ENCODE measurements at regions not wholly inside any gene's neighbourhood (a gene's known extent, or its start where the extent isn't known, plus 50 kb on each side); places are given as distances from the start of the nearest gene placed in this dataset.
A peak's percentile ranks its signal among the peaks of the same experiment; 100 is the strongest.
"Not testable (repeated sequence)": the region's sequence is repeated elsewhere in the genome, so short reads cannot be mapped to it uniquely, and the experiment has no call there.

DNA sequence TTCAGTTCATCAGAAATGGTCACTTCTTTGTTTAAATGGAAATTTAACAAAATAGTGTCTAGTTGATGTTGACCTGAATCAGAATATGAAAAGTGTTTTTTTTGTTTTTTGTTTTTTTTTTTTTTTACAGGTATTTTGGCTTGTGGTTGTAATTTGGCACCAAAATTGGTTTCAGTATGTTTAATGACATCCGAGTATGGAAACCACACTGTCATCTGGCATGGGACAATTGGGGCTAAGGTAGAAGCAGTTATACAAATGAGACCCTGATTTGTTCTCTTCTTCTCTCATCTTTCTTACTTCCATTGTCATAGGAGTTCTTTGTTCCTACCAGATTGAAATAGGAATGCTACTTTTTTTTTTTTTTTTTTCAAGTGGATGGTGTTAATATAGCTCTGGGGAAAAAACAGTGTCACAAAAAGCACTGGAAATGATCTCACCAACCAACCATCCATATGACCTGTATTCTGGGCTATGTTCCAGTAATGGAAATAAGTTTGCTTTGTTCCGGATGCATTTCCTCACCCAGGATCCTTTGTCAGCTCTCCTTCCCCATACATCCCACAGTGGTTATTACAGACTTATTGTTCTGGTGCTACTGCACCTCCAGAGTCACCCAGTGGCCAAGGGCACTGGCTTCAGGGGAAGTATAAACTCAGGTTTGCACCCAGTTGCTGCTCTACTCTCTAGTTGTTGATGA lies 95.8 kb downstream of the ATXN3L start:
- peak; percentile 82 for DNase-seq (ENCODE audit: low spot score)

DNA sequence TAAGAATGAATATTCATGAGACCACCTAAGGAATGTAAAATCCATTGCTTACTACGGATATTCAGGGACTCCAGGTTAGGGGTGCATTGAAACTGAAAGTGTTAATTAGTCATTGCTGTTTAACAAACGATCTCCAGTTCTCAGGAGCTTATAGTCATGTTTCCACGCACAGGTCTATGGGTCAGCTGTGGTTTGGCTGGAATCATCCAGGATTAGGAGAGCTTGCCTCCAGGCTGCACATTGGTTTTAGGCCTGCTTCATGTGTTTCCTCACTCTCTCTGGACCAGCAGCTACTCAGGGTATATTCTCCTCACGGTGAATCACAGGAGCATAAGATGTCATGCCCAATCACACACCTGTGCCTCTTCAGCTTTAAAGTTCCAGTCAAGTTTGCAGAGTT lies 98.9 kb downstream of the ATXN3L start:
- DNase-seq (ENCODE audit: low spot score): no peak

DNA sequence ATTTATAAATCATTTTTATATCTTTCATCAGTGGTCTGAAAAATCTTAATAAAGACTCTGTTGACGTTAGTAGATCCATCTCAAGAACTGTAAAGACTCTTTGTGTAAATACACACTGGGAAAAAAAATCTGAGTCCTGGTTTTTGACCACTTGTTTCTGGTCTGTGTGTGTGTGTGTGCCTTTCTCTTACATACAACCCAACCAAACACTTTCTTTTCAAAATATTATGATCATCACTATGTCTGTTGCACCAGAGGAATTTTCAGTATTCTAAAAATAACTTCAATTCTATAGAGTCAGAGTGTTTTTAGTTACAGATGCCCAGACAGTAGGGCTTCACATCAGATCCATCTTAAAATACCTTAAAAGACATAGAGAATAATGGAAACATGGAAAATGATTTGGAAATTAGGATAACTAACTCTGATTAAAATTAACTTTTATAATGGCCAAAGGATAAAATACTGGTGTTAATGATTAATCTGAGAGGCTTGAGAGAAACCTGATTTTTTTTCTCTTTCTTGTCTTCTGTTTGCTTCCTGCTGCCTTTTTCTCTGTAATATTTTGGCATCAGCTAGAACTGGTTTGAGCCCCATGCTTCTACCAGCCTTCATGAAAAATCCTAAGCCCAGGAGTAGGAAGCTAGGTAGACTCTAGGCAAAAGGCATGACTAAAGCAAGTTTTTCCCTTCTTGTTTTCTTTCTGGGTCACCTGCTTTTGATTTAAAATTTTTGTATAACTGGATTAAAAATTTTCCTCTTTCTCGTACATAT lies 99.7 kb downstream of the ATXN3L start:
- no peak for DNase-seq (ENCODE audit: low spot score)

DNA sequence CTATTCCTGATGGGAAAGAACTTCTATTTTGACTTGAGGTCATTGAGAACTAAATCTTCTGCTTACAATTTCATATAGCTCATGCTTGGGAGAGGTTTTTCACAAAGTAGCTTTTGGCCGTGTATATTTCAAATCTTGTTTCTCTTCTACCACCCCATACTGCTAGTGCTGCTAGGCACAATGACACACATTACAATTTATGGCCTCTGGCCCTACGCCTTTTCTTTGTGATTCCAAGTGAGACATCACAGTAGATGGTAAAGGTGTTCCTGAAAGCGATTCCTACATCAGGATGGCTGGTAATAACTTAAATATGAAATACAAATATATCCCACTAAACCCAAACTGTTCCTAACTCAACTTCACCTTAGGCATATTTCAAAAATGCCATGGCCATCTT lies 101.1 kb downstream of the ATXN3L start:
- no peak for DNase-seq (ENCODE audit: low spot score)

DNA sequence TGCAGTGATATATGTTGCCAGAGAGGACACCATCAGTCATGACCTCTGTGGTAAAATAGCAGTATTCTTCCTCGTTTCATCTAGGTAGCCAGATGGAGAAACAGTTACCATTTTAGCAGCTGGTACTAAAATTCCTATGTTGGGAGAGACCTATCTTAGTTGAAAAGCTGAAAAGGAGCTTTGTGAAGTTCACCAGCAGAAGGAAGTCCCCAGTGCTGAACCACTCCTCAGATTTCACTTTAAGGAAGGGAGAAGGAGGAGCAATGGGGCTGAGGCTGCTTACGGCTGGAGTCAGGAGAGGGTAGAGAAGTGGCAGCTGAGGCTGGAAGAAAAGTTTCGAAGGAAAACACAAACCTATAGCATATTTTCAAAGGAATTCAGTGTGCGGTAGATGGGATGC lies 103.7 kb downstream of the ATXN3L start:
- DNase-seq (ENCODE audit: low spot score): no peak

DNA sequence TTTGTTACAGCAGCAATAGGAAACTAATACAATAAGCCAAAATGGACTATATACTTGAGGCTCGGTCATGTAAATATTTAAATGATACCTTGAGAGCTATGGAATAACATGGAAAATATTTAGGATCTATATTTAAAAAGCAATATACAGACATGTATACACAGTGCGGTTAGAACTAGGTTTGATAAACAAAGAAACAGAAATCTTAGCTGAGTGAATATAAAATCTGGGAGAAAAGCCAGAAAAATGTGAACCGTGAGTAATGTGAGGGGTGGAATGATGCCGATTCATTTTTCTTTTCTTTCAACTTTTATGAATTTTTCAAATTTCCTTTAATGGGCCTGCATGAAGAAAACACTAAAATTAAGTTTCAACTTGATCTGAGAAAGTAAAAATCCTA lies 104.1 kb downstream of the ATXN3L start:
- DNase-seq (ENCODE audit: low spot score): no peak

DNA sequence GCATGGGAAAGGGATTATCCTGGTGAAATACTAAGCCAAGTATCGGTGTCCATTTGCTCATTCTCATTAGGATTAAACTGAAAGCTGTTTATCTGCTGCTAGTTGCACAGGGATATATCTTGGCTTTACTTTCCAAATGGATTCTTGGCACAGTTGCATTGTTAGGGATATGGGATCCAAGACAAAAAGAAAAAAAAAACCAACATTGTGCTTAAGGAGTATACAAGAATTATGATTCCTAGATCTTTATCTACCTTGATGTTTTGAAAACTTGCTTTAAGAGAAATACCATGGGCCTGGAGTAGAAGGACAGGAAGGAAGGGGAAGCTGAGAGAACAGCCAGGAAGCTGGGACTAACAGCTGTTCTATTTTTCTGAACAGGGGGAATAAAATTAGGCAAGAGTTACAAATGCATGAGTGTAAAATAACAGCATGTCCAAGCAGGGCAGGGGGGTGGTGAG lies 107.6 kb downstream of the ATXN3L start:
- DNase-seq (ENCODE audit: low spot score): no peak

DNA sequence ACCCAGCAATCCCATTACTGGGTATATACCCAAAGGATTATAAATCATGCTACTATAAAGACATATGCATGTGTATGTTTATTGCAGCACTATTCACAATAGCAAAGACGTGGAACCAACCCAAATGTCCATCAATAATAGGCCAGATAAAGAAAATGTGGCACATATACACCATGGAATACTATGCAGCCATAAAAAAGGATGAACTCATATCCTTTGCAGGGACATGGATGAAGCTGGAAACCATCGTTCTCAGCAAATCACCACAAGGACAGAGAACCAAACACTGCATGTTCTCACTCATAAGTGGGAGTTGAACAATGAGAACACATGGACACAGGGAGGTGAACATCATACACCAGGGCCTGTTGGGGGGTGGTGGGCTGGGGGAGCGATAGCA lies 109.7 kb downstream of the ATXN3L start:
- DNase-seq (ENCODE audit: low spot score): not testable (repeated sequence)

DNA sequence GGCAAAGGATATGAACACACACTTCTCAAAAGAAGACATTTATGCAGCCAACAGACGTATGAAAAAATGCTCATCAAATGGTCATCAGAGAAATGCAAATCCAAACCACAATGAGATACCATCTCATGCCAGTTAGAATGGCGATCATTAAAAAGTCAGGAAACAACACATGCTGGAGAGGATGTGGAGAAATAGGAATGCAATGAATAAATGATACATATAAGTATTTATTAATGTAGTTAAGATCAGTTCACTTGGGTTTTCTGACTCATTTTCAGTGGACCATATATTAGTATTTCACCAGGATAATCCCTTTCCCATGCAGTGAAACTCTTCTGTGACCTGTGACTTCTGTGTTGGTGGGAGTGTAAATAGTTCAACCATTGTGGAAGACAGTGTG lies 110.1 kb downstream of the ATXN3L start:
- not testable (repeated sequence) for DNase-seq (ENCODE audit: low spot score)

DNA sequence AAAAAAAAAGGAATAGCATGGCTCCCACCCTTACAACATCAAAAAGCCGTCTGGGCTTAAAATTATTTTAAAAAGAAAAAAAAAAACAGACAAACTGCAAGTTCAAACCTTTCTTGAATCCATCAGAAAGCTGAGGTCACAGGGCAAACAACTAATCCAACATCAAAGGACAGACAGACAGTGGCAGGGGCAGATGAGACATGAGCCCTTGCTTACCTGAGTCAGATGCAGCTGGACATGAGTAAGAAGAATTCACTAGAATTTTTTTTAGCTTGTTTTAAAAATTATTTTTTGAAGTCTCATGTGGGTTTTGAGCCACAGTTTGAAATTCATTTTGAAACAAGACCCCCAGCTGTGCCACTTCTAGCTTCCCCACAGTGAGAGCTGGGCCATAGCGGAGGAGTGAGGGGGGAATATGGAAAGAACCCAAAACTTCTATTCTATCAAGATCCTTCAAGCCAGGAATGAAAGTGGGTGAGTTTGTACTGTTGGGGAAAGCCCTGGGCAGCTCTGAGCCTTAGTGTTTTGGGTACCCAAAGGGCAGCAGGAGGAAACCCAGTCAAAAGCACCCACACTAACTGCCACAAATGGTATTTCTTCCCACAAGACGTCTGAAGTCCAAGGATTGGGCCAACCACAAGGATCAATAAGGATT lies 111.4 kb downstream of the ATXN3L start:
- no peak for DNase-seq (ENCODE audit: low spot score)

DNA sequence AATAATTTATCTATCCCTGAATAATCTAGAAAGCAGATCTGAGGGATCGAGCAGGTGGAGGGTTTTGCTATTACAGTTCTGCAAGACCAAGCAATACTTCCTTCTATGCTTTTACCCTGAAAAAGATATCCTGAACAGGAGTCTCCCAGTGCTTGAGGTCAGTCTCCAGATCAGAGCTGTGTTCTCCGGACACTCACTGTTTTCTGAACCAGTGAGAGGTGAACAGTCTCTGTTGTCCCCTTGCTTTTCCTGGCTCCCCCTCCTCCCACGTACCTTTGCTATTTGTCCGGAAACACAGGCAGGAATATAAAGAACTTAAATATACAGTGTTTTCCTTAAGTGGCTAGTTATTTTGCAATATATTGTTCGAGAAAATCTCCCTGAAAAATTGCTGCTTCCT lies 116.6 kb downstream of the ATXN3L start:
- no peak for DNase-seq (ENCODE audit: low spot score)

DNA sequence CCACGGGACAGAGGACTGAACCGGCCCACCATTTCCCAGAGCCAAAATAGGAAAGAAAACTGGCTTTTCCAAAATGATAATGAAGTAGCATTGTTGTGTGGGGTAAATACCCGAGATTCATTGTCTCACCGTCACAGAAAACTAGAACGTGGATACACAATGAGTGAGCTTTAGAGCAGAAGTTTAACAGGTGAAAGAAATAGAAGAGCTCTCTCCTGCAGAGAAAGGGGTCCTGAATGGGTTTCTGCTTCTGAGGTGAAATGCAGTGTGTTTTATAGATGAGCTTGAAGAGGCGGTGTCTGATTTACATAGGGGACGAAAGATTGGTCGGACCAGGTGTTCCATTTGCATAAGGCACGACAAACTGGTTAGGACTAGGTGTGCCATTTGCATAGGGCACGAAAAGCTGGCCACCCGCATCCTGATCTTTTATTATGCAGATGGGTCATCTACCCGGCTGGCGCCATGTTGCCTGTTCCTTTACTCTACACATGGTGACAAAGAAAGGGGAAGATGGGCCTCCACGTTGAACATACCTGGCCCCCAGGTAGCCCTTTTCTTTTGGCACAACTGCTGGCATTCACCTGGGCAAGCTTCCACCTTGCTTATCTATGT lies 118.1 kb downstream of the ATXN3L start:
- DNase-seq (ENCODE audit: low spot score): no peak

DNA sequence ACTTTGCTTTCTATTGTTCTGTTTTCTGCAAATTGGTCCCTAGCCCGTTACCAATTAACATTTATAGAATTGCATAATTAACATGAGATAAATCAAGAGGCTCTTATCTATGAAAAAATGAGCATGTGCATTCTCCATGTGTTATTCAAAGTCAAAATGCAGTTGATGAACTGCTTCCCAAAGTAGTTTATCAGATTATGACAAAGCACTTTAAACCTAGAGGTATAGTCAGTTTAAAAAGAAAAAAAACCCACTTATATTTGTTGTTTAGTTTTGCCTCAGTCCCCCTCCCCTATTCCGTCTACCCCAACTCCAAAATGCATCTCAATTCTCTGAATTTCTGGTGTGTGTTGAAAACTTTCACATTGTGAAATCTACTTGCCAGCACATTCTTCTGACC lies 119.5 kb downstream of the ATXN3L start:
- DNase-seq (ENCODE audit: low spot score): no peak

DNA sequence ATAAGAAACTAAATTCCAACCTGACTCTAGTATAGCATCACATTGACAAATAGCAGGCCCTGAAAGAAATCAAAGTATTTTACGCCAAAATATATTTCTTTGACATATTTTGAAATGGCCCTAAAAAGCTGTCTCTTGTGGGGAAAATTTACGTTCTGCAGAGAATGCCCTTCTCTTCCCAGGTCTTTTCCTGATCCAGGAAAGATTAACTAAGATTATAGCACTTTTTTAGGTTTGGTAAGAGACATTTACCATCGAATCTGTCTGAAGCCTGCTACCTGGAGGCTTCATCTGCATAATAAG lies 121.1 kb downstream of the ATXN3L start:
- DNase-seq (ENCODE audit: low spot score): no peak

DNA sequence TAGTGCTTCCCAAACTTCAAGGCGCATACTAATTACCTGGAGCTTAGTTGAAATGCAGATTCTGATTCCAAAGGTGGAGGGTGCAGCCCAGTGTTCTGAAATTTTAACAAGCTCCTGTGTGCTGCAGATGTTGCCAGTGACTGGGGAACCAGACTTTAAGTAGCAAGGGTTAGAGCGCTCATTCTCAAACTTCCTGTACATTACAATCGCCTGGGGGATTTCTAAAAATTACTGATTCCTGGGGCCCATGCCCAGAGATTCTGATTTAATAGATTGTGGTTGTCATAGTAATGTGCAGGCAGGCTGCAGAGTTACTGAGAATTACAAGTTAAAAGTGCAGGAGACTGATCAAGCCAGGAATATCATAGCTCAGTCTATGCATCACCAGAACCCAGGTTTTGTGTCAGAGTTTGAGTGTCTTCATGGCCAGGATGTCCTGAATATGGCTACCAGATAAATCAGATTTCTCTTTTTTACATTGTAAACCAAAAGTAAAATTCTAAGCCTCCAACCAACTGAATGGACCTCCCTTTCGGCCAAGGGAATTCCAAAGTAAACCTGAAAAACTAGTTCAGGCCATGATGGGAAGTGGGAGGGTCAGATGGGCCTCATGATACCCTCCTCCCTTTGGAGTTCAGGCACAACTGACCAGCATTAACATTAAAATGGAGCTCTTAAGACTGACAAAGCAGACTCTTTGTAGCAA lies 121.6 kb downstream of the ATXN3L start:
- no peak for DNase-seq (ENCODE audit: low spot score)

DNA sequence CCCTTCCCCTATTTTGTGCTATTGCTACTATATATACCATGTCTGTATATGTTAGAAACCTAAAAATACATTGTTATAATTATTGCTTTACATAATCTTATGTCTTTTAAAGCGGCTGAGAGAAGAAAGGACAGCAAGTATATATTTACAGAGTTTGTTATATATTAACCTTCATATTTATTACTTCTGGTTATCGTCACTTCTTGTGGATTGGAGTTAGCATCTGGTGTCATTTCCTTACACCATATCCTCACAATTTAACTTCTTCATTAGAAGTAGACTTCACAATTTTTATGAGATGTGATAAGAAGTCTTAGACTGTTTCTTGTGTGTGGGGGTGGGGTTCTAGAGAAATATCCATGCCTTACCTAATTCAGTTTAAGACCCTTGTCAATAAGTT lies 123.1 kb downstream of the ATXN3L start:
- DNase-seq (ENCODE audit: low spot score): no peak

DNA sequence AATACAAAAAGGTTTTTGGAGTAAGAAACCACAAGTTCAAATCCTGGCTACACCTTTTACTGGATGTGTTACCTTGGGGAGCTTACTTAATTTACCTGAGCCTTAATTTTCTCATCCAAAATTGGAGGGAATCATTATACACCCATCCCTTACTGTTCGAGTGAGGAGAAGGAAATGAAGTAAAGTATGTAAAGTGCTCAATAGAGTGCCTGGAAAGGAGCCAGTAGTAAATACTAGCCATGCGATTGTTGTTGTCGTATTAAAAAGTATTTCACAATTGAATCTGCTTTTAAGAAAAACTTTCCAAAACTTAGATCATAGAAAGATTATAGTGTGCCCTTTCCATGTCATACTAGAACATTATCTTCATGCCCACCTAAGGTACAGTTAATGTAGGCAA lies 124.5 kb downstream of the ATXN3L start:
- no peak for DNase-seq (ENCODE audit: low spot score)

DNA sequence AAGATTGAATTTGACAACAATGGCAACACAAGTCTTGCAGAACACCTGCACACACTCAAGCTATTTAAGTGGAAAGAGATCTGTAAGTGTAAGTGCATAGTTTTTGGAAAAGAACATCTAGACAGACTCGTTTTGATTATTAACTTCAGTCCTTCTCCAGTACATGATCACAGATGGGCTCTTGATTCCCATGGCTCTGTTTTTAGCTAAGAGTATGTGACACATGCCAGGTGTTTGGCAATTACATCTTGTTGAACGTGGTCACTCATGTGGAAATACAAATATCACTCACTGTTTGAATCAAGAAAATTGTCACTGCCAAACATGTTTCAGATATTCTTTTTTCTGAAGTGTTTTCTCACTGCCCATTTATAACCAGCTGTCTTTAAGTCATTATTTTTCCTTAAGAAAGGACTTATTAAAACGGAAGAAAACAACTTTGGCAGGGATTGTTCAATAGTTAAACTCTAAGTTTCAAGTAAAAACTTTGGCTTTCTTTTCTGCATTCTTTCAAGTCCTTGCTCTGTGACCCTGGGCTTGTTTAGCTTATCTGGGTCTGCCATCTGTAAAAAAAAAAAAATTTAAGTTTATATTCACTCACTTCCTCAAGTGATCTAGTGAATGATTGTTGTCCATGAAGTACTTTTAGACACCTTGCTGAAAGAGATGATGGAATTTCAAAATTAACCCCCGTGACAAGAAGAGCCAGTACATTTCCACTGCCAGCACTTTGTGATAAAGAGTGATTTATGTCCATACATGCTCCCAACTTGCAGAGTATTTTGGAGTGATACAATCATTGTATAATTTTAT lies 125.4 kb downstream of the ATXN3L start:
- DNase-seq (ENCODE audit: low spot score): no peak

DNA sequence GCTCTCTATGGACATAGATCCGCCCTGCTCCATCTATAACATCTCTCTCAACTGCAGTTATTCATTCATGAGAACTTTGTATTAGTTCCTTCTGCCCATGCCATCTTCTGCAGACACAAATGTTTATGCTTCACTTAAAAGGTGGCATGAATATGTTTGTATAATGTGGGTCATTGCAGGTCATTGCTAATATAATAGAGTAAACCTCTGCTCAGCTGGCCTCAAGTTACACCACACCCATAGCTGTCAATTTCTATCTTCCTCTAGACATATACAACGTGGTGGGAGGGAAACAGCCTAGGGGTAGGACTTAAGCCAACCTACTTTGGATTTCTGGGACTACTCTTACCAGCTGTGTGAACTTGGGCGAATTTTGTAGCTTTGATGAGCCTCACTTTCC lies 129.8 kb downstream of the ATXN3L start:
- DNase-seq (ENCODE audit: low spot score): no peak

DNA sequence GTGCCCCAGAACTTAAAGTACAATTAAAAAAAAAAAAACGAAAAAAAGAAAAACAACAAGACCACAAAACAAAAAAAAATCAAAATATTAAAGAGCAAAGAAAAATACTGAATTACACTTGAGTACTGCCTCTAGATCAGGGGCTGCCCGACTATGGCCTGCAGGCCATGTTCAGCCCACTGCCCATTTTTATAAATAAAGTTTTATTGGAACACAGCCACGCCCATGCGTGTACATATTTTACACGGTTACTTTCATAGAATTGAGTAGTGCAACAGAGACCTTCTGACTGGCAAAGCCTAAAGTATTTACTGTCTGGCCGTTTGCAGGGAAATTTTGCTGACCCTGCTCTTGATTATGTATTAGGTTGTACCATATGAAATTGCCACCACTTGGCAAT lies 130.5 kb downstream of the ATXN3L start:
- DNase-seq (ENCODE audit: low spot score): no peak

DNA sequence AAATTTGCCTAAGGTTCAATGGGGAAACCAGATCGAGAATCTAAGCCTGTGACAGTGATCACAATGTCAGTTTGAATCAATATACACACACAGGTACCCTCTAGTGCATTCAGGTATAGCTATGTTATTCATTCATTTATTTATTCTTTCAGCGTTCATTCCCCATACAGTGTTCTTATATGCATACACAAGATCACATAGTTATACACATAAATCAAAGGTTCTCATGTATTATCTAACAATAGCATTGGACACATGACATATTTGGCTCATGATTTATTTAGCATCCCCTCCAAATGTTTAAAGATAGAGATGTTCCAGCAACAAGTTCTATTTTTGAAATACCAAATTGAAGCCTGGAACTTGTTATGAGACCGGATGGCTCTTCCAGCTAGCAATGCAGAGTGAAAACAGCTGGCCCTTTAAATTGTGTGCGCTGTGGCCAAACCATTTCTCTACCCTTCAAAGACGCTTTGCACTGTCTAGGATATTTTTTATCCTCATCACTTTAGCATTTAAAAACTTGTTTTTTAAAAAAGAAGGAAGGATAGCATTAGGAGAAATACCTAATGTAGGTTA lies 131.0 kb downstream of the ATXN3L start:
- no peak for DNase-seq (ENCODE audit: low spot score)
